Muscle of leg (tissue), 3 donors: ENCODE measurements at regions not wholly inside any gene's neighbourhood (a gene's known extent, or its start where the extent isn't known, plus 50 kb on each side); places are given as distances from the start of the nearest gene placed in this dataset.
A peak's percentile ranks its signal among the peaks of the same experiment; 100 is the strongest.

Experiments
- DNase-seq: peaks from one replicate; pipeline ENCODE4 v3.0.0; 2013
- H3K27ac ChIP-seq: one replicate; pipeline ENCODE4 v1.5.1; 2013; ENCODE audit warnings: mild to moderate bottlenecking, low read length, control low read depth
- H3K27me3 ChIP-seq: one replicate; pipeline ENCODE4 v1.6.1; 2013; ENCODE audit warnings: low read length; ENCODE audit not compliant: control insufficient read depth, insufficient read depth
- H3K36me3 ChIP-seq: one replicate; pipeline ENCODE4 v1.6.1; 2013; ENCODE audit warnings: low read length; ENCODE audit not compliant: control insufficient read depth, insufficient read depth
- H3K4me1 ChIP-seq: one replicate; pipeline ENCODE4 v1.6.1; 2013; ENCODE audit warnings: low read length; ENCODE audit not compliant: control insufficient read depth, insufficient read depth
- H3K4me3 ChIP-seq: one replicate; pipeline ENCODE4 v1.5.1; 2013; ENCODE audit warnings: low read length, control low read depth
- H3K9me3 ChIP-seq: replicated peaks from 2 replicates; pipeline ENCODE4 v1.6.1; 2013; ENCODE audit warnings: low read depth, low read length; ENCODE audit not compliant: control insufficient read depth
- WGBS: methylation state at CpG from one replicate; pipeline ENCODE4 v1.1.5; 2013; ENCODE audit warnings: missing lambda C conversion rate; ENCODE audit not compliant: insufficient coverage; 5-methylcytosine and 5-hydroxymethylcytosine counted together

DNA sequence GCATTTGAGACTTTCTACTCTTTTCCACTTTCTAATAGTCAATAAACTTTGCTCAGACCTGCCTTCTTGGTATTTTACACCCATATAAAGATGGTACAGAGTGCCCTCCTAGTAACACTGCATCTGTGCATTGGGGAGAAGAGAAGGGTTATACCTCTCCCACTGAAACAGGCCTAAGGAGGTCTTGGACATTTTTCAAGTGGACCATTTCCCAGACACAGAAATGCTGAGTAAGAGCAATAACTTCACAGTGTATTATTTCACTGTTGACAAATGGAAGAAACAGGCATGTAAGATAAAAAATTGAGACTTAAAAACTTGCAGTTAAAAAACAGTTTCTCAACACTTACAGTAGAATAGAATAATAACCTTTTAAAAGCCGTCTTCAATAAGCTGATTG, 1224.0 kb upstream of the CDH18 start:
- no peak overlapping the region for H3K4me3 ChIP-seq
- no peaks in the 10 kb centered on the region for H3K27me3 ChIP-seq
- no peak overlapping the region for H3K27ac ChIP-seq
- DNase-seq, result peak; percentile 19
- no peaks in the 10 kb centered on the region for H3K9me3 ChIP-seq
- no CpG with 5 or more reads among the region's 1 CpG for WGBS
- no peaks in the 10 kb centered on the region for H3K4me1 ChIP-seq
- no peaks in the 10 kb centered on the region for H3K36me3 ChIP-seq

DNA sequence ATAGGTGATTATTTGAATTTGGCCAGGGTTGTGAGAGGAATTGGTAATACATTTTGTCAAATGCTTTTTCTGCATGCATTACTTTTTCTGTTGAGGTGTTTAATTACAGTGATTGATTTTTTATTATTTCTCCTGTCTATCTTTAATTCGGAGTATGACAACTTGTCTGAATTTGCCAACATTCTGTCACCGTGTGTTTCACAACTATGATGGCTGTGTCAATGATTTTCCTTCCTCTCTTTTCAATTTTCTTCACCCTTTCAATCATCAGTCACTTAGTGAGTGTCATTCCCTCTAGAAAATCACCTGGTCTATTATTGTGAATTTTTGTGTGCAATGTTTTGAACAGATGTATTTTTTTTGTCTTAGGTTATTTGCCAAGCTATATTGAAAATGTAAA, 1221.4 kb upstream of the CDH18 start:
- Histone ChIP-seq H3K4me3 (no peak overlapping the region), H3K27me3 (no peaks in the 10 kb centered on the region), H3K4me1 (no peaks in the 10 kb centered on the region), H3K36me3 (no peaks in the 10 kb centered on the region), H3K27ac (no peak overlapping the region), H3K9me3 (no peaks in the 10 kb centered on the region)
- no CpG with 5 or more reads among the region's 2 CpGs for WGBS
- no peak for DNase-seq

DNA sequence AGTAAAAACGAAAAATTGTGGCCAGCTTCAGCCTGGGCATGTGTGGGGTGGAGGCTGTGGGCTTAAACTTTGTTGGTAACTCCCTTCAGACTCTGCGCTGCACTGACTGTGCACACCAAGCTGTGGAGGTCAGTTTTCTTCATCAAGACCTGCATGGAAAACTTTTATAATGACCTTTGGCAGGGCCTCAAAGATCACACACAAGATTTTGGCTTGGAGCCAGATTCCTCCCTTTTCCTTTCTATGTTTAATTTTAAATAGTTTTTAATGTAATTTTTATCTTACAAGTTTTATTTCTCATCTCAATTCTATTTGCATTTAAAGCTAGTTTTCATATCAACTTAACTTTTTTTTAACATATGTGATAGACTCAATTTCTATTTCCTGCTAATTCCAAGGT, 1211.1 kb upstream of the CDH18 start:
- Histone ChIP-seq H3K9me3 (no peaks in the 10 kb centered on the region), H3K4me1 (no peaks in the 10 kb centered on the region), H3K27me3 (no peaks in the 10 kb centered on the region), H3K4me3 (no peak overlapping the region), H3K27ac (no peak overlapping the region), H3K36me3 (no peaks in the 10 kb centered on the region)
- WGBS, result 80% methylated on average over 1 of the region's 2 CpGs
- peak; percentile 3 for DNase-seq

DNA sequence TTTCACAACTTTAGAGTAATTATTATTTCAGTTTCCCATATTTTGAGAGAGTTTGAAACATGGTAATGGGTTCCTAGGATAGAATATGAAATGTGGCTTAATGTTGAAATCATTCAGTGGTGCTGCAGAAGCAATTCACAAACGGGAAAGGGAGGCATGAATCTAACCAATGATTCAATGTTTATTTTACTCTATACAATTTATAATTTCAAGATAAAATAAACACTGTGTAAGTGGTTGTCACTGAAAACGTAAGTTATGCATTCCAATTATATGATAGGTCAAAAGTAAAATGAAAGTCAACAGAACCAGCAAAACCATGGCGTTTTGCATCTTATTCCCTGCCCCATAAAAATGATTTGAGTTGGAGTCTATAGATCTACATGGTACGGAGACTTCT, 1207.1 kb upstream of the CDH18 start:
- no peaks in the 10 kb centered on the region for H3K9me3 ChIP-seq
- H3K4me3 ChIP-seq, result no peak overlapping the region
- no peaks in the 10 kb centered on the region for H3K4me1 ChIP-seq
- no peak overlapping the region for H3K27ac ChIP-seq
- DNase-seq, result no peak
- H3K27me3 ChIP-seq, result no peaks in the 10 kb centered on the region
- WGBS, result no CpG with 5 or more reads among the region's 4 CpGs
- H3K36me3 ChIP-seq, result no peaks in the 10 kb centered on the region

DNA sequence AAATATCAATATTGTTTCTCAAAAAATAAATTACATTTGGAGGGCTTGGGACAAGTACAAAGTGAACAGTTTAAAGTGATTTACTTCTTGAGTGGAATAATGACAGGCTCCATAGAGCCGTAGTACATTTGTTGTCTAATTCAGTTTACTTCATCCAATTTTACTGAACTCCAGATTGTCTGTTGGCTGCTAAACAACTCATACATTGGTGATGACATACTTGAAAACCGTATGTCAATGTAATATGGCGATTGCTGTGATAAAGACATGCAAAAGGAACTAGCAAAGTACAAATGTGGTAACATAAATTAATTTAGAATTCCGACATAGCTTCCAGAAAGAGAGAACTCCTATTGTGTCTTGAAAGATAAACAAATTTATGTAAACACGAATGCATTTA, 1197.5 kb upstream of the CDH18 start:
- peak; percentile 1 for DNase-seq
- Histone ChIP-seq H3K27me3 (no peaks in the 10 kb centered on the region), H3K9me3 (no peaks in the 10 kb centered on the region), H3K4me3 (no peak overlapping the region), H3K4me1 (no peaks in the 10 kb centered on the region), H3K36me3 (no peaks in the 10 kb centered on the region), H3K27ac (no peak overlapping the region)
- no CpG with 5 or more reads among the region's 5 CpGs for WGBS

DNA sequence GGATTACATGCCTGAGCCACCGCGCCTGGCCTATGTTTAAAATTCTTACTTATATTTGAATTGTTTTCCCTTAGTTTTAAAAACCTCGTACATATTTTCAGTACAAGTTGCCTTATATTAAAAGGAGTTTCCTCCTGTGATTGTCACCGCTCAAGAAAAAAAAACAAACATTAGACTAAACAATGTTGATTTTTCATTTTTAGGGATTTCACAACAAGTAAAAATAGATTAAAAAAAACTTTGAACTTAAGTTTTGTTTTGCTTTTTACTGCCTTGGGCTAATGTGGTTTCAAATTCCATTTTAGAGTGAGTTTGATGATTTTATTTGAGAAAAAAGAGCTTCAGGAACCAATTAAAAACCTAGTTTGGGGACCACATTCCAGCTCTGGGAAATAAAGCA, 1196.6 kb upstream of the CDH18 start:
- H3K4me3 ChIP-seq, result no peak overlapping the region

DNA sequence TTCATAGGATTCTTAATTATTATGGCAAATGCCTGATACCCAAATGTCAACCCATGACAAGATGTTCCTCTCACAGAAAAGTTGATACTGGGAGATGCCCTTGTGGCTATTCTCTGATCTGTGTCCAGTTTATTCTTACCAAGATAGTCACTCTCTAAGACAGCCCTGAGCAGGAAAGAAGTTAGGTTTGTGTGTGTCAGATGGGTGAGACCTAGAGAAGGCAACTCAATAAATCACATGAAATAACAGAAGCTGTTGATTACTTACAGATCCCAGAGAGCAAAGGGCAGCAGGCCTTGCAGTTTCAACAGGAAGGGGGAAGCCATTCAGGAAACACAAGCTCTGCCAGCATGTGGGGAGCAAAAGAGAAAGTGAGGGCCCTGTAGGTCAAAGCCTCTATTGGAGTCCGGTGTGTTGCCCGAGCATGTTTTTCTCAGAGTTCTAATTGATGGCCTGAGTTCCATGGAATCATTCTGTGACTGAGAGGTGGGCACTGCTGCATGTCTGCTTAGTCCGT, 1193.7 kb upstream of the CDH18 start:
- H3K4me1 ChIP-seq, result no peaks in the 10 kb centered on the region
- H3K27ac ChIP-seq, result no peak overlapping the region
- 26% methylated on average over 2 of the region's 3 CpGs for WGBS
- no peaks in the 10 kb centered on the region for H3K36me3 ChIP-seq
- H3K9me3 ChIP-seq, result no peaks in the 10 kb centered on the region
- H3K27me3 ChIP-seq, result no peaks in the 10 kb centered on the region
- DNase-seq, result no peak
- no peak overlapping the region for H3K4me3 ChIP-seq

More for the DNA sequence above, 1196.6 kb upstream of the CDH18 start:
- no peaks in the 10 kb centered on the region for H3K4me1 ChIP-seq
- no peaks in the 10 kb centered on the region for H3K9me3 ChIP-seq
- H3K27ac ChIP-seq, result no peak overlapping the region
- no peaks in the 10 kb centered on the region for H3K27me3 ChIP-seq
- no CpG with 5 or more reads among the region's 4 CpGs for WGBS
- no peaks in the 10 kb centered on the region for H3K36me3 ChIP-seq
- DNase-seq, result no peak

DNA sequence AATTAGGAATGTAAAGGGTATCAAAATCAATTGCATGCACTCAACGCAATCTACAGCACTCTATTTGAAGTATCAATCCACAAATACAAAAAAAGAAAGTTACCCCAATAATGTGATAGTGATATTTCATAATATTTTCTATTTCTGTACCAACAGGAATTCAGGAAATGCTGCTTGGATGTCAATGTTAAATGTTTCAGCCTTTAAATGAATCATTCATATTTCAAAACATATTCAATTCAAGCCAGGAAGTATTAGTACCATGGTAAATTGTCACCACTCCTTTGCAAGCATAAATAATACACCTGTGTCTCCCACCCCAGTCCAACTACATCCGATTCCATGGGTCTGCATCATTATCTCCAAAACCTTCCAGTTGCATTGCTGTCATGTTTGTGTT, 1185.5 kb upstream of the CDH18 start:
- Histone ChIP-seq H3K36me3 (no peaks in the 10 kb centered on the region), H3K27me3 (no peaks in the 10 kb centered on the region), H3K9me3 (no peaks in the 10 kb centered on the region), H3K4me3 (no peak overlapping the region), H3K27ac (no peak overlapping the region), H3K4me1 (no peaks in the 10 kb centered on the region)
- DNase-seq, result no peak
- WGBS, result no CpG with 5 or more reads among the region's 2 CpGs

DNA sequence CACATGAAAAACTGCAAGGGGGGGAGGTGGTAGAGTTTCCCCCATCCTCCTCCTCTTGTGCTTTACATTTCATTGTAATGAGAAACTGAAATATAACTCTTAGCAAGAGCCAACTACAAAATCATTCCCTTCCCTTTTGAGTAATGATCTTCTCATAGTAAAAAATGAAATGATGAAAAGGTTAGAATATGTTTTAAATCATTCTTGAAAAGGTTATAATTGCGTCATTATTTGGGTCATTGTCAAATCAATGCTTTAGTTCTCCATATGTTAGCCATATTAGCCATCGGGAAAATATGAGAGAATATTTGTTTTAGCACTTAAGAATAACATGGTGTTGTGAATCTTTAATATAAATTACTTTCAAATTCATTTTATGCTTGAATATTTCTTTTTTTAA, 1185.0 kb upstream of the CDH18 start:
- DNase-seq, result peak; percentile 24
- H3K4me1 ChIP-seq, result no peaks in the 10 kb centered on the region
- H3K27me3 ChIP-seq, result no peaks in the 10 kb centered on the region
- H3K36me3 ChIP-seq, result no peaks in the 10 kb centered on the region
- no peak overlapping the region for H3K4me3 ChIP-seq
- no CpG with 5 or more reads among the region's 2 CpGs for WGBS
- H3K9me3 ChIP-seq, result no peaks in the 10 kb centered on the region
- H3K27ac ChIP-seq, result no peak overlapping the region

DNA sequence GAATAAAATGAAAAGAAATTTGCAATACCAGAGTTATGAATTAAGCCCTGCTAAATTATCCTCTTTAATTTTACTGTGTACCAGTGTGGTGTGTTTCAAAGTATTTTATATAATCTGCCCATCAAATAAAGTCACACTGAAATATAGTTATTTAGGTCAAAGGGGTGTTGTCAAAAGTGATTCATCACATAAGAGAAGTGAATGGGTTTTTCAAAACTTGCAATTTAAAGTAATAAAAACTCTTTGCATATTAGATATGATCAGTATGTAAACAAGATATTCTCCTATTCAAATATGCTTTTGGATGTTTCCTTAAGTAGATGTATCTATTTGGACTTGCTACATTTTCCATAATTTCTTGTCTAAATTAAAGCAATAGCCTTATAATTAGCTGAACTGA, 1183.0 kb upstream of the CDH18 start:
- no peak for DNase-seq
- H3K9me3 ChIP-seq, result no peaks in the 10 kb centered on the region
- H3K36me3 ChIP-seq, result no peaks in the 10 kb centered on the region
- no peaks in the 10 kb centered on the region for H3K4me1 ChIP-seq
- no peaks in the 10 kb centered on the region for H3K27me3 ChIP-seq
- no peak overlapping the region for H3K4me3 ChIP-seq
- H3K27ac ChIP-seq, result no peak overlapping the region

DNA sequence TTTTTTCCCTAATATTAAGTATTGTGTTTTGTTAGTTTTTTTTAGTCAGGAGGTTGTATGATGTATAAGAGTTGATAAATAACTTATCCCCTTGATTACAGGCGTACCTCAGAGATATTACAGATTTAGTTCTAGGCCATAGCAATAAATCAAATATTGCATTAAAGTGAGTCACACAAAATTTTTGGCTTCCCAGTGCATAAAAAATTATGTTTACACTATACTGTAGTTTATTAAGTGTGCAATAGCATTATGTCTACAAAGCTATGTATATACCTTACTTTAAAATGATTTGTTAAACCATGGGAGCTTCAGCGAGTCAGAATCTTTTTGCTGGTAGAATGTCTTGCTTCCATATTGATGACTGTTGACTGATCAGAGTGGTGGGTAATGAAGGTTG, 1180.6 kb upstream of the CDH18 start:
- no peak for DNase-seq
- no CpG with 5 or more reads among the region's 2 CpGs for WGBS
- H3K4me3 ChIP-seq, result no peak overlapping the region

More for the DNA sequence above, 1180.6 kb upstream of the CDH18 start:
- Histone ChIP-seq H3K4me1 (no peaks in the 10 kb centered on the region), H3K36me3 (no peaks in the 10 kb centered on the region), H3K27me3 (no peaks in the 10 kb centered on the region), H3K27ac (no peak overlapping the region), H3K9me3 (no peaks in the 10 kb centered on the region)
